GM12874 (cell line): ENCODE measurements at regions not wholly inside any gene's neighbourhood (a gene's known extent, or its start where the extent isn't known, plus 50 kb on each side); places are given as distances from the start of the nearest gene placed in this dataset.

Source experiments
- TF ChIP-seq, protein P1 (sequence below): IDR thresholded peaks from 2 replicates; pipeline ENCODE4 v1.5.1; 2011; ENCODE audit warnings: low read depth, mild to moderate bottlenecking, control low read depth, low read length, moderate library complexity; ENCODE audit not compliant: insufficient read depth

DNA sequence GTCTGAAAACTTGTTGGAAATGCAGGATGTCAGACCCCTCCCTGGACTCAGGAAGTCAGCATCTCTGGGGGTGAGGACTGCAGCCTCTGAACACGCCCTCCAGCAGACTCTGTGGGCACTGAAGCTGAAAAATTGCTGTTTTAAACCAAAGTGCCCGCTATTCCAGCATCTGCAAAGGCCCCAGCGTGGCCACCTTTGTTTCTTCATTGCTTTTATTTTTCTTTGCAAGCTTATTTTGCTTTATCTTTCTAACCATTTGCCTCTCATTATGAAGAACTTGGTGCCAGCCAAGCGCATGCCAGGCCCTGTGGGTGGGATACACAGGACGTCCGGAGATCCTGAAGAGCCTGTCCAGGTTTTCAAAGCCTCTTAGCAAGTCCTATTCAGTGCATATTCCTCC, 203.9 kb upstream of the CST7 start:
- TF ChIP-seq, protein P1, sequence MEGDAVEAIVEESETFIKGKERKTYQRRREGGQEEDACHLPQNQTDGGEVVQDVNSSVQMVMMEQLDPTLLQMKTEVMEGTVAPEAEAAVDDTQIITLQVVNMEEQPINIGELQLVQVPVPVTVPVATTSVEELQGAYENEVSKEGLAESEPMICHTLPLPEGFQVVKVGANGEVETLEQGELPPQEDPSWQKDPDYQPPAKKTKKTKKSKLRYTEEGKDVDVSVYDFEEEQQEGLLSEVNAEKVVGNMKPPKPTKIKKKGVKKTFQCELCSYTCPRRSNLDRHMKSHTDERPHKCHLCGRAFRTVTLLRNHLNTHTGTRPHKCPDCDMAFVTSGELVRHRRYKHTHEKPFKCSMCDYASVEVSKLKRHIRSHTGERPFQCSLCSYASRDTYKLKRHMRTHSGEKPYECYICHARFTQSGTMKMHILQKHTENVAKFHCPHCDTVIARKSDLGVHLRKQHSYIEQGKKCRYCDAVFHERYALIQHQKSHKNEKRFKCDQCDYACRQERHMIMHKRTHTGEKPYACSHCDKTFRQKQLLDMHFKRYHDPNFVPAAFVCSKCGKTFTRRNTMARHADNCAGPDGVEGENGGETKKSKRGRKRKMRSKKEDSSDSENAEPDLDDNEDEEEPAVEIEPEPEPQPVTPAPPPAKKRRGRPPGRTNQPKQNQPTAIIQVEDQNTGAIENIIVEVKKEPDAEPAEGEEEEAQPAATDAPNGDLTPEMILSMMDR = no peak

DNA sequence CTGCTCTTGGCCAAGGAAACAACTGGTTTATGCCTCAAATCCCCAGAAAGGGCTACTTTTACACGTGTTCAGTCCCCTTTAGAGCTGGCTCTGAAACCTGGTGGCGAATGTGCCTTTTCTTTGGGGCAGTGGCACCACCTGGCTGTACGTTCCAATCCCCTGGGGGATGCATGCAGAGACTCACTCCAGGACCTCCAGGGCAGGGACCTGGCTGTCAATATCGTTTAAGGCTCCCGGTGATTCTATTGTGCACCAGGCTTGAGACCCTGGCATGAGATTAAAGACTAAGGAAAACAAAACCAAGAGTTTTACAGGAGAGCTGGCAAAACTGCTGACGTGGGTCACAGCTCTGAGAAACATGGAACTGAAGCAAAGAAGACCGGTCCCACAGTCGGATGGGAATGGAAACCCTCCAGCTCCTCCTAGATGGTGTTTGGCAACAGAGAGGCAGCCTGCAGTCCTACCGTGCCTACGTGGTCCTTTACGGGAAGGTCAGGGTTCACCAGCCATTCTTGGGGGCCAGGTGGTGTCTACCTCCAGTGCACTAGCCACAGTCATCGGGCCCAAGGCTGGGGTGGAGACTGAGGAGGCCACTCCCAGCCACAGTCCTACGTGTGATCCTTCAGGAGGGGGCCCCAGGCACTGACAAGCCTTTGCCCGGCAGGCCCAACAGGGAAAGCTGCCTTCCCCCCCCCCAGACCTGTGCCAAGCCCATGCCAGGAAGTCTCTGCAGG, 203.3 kb upstream of the CST7 start:
- TF ChIP-seq, protein P1 = no peak

DNA sequence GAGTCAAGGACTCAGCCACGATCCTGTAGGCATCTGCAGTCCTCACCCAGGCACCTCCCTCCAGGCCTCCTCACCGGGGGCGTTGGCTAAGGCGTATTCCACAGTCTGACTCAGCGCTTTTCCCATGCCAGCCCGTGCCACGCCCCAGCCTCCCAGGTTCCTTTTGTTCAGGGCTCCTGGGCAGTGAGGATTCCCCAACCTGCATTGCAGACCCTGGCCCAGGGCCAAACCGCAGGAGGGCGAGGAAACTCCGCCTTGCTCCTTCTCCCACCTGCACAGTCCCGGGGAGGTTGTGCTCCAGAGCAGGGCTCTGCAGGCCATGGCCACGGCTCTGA, 202.8 kb upstream of the CST7 start:
- TF ChIP-seq, protein P1 = no peak

GRCh38 chr20:24747010-24747712, 201.9 kb upstream of the CST7 start:
- TF ChIP-seq, protein P1 = no peak

GRCh38 chr20:24747881-24748595, 201.0 kb upstream of the CST7 start:
- TF ChIP-seq, protein P1 = no peak

GRCh38 chr20:24751551-24751950, 197.5 kb upstream of the CST7 start:
- TF ChIP-seq, protein P1 = no peak

GRCh38 chr20:24752612-24753011, 196.5 kb upstream of the CST7 start:
- TF ChIP-seq, protein P1 = no peak
